Colonic mucosa (tissue), 4 donors: ENCODE measurements at regions not wholly inside any gene's neighbourhood (a gene's known extent, or its start where the extent isn't known, plus 50 kb on each side); places are given as distances from the start of the nearest gene placed in this dataset.

ENCODE experiments used
- DNase-seq: peaks from one replicate; pipeline ENCODE4 v3.0.0-alpha.2; 2020
- H3K27ac ChIP-seq: fragments of 200-600 bp; one replicate; pipeline ENCODE4 v1.8.0; 2021
- H3K27me3 ChIP-seq: fragments of 200-600 bp; one replicate; pipeline ENCODE4 v1.8.0; 2021
- H3K36me3 ChIP-seq: fragments of 200-600 bp; one replicate; pipeline ENCODE4 v1.8.0; 2021
- H3K4me1 ChIP-seq: fragments of 200-600 bp; one replicate; pipeline ENCODE4 v1.8.0; 2021; ENCODE audit warnings: mild to moderate bottlenecking
- H3K4me3 ChIP-seq: fragments of 200-600 bp; one replicate; pipeline ENCODE4 v1.8.0; 2021
- H3K9ac ChIP-seq, 2 donors: one replicate each; pipeline ENCODE4 v1.7.0; 2013; ENCODE audit warnings: control low read depth in 2 of 2, low read depth in 2 of 2, low read length in 2 of 2
- H3K9me3 ChIP-seq: fragments of 200-600 bp; one replicate; pipeline ENCODE4 v1.8.0; 2021
- intact Hi-C: fragments of 100-400 bp; cut with DNase I; formaldehyde crosslinking; loops from one replicate; pipeline ENCODE4 v1.14.1; 2022
- TF ChIP-seq, protein P1 (sequence below): fragments of 200-600 bp; IDR thresholded peaks from one replicate; pipeline ENCODE4 v1.8.0; 2022; ENCODE audit warnings: antibody characterized with exemption, mild to moderate bottlenecking
- donor health status: healthy.
- donor health status: DM: no; HTN: no; CAD: no.
- donor health status: DM: no; HTN: no; CAD: no.

- no peaks in the 10 kb centered on the region for H3K36me3 ChIP-seq
- no peak overlapping the region for H3K27ac ChIP-seq
- no peak for DNase-seq
- no peaks in the 10 kb centered on the region for H3K4me1 ChIP-seq
- no peak overlapping the region for H3K9ac ChIP-seq
- H3K4me3 ChIP-seq: no peak overlapping the region
- no peaks in the 10 kb centered on the region for H3K9me3 ChIP-seq
- no peaks in the 10 kb centered on the region for H3K27me3 ChIP-seq
- intact Hi-C loops: no loop called here
- TF ChIP-seq, protein P1, sequence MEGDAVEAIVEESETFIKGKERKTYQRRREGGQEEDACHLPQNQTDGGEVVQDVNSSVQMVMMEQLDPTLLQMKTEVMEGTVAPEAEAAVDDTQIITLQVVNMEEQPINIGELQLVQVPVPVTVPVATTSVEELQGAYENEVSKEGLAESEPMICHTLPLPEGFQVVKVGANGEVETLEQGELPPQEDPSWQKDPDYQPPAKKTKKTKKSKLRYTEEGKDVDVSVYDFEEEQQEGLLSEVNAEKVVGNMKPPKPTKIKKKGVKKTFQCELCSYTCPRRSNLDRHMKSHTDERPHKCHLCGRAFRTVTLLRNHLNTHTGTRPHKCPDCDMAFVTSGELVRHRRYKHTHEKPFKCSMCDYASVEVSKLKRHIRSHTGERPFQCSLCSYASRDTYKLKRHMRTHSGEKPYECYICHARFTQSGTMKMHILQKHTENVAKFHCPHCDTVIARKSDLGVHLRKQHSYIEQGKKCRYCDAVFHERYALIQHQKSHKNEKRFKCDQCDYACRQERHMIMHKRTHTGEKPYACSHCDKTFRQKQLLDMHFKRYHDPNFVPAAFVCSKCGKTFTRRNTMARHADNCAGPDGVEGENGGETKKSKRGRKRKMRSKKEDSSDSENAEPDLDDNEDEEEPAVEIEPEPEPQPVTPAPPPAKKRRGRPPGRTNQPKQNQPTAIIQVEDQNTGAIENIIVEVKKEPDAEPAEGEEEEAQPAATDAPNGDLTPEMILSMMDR: no peak
Observed at GRCh38 chr13:91195789-91196188, 151.7 kb upstream of the MIR17HG start.

DNA sequence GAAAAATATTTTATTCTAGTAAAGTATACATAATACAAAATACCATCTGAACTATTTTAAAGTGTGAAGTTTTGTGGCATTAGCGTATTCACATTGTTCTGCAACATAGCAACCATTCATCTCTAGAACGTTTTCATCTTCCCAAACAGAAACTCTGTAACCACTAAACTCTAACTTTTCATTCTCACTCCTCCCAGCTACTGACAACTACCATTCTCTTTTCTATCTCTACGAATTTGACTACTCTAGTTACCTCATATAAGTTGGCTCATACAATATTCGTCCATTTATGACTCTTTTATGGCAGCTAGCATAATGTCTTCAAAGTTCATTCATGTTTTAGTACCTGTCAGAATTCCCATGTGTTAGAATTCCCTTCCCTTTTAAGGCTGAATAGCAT is 150.5 kb upstream of the MIR17HG start:
- Histone ChIP-seq H3K4me1 (no peaks in the 10 kb centered on the region), H3K4me3 (no peak overlapping the region), H3K9me3 (no peaks in the 10 kb centered on the region), H3K36me3 (no peaks in the 10 kb centered on the region), H3K27me3 (no peaks in the 10 kb centered on the region), H3K27ac (no peak overlapping the region), H3K9ac (no peak overlapping the region)
- intact Hi-C loops: no loop called here
- no peak for DNase-seq
- TF ChIP-seq, protein P1: no peak

GRCh38 chr13:91199866-91200265 is 147.6 kb upstream of the MIR17HG start:
- no peak for DNase-seq
- H3K9ac ChIP-seq: no peak overlapping the region
- H3K4me1 ChIP-seq: no peaks in the 10 kb centered on the region
- H3K36me3 ChIP-seq: no peaks in the 10 kb centered on the region
- H3K27ac ChIP-seq: no peak overlapping the region
- TF ChIP-seq, protein P1: no peak
- H3K9me3 ChIP-seq: no peaks in the 10 kb centered on the region
- H3K4me3 ChIP-seq: no peak overlapping the region
- intact Hi-C loops: no loop called here
- no peaks in the 10 kb centered on the region for H3K27me3 ChIP-seq

GRCh38 chr13:91200486-91200885 is 147.0 kb upstream of the MIR17HG start:
- H3K36me3 ChIP-seq: no peaks in the 10 kb centered on the region
- no peaks in the 10 kb centered on the region for H3K27me3 ChIP-seq
- no peak overlapping the region for H3K4me3 ChIP-seq
- H3K27ac ChIP-seq: no peak overlapping the region
- DNase-seq: no peak
- H3K9me3 ChIP-seq: no peaks in the 10 kb centered on the region
- TF ChIP-seq, protein P1: no peak
- intact Hi-C loops: no loop called here
- H3K4me1 ChIP-seq: no peaks in the 10 kb centered on the region
- H3K9ac ChIP-seq: no peak overlapping the region

DNA sequence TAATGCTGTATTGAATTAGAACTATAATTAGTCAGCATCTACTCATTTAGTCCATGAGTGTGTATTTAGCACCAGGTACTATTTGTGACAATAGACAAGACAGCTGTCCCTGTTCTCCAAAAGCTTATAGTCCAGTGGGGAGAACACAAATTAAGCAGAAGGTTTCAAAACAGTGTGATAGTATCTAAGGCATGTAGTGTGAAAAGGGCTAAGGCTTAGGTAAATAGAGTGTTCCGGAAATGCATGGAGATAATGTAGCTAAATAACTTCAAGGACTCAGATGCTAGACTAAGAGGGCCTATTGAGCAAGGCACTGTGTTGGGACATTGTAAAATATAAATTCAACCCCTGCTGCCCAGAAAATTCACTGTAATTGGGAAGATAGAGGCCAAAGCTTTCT is 144.1 kb upstream of the MIR17HG start:
- no peaks in the 10 kb centered on the region for H3K9me3 ChIP-seq
- no peak for DNase-seq
- no peak overlapping the region for H3K27ac ChIP-seq
- H3K9ac ChIP-seq: no peak overlapping the region
- H3K36me3 ChIP-seq: no peaks in the 10 kb centered on the region
- H3K27me3 ChIP-seq: no peaks in the 10 kb centered on the region
- H3K4me1 ChIP-seq: no peaks in the 10 kb centered on the region
- intact Hi-C loops: no loop called here
- no peak overlapping the region for H3K4me3 ChIP-seq
- TF ChIP-seq, protein P1: no peak

GRCh38 chr13:91207261-91207660 is 140.2 kb upstream of the MIR17HG start:
- H3K27me3 ChIP-seq: no peaks in the 10 kb centered on the region
- H3K9me3 ChIP-seq: no peaks in the 10 kb centered on the region
- H3K4me3 ChIP-seq: no peak overlapping the region
- intact Hi-C loops: no loop called here
- DNase-seq: no peak
- no peak overlapping the region for H3K9ac ChIP-seq
- H3K36me3 ChIP-seq: no peaks in the 10 kb centered on the region
- H3K4me1 ChIP-seq: no peaks in the 10 kb centered on the region
- H3K27ac ChIP-seq: no peak overlapping the region
- TF ChIP-seq, protein P1: no peak
